ENCODE measurements at regions not wholly inside any gene's neighbourhood (a gene's known extent, or its start where the extent isn't known, plus 50 kb on each side); places are given as distances from the start of the nearest gene placed in this dataset.

DNA sequence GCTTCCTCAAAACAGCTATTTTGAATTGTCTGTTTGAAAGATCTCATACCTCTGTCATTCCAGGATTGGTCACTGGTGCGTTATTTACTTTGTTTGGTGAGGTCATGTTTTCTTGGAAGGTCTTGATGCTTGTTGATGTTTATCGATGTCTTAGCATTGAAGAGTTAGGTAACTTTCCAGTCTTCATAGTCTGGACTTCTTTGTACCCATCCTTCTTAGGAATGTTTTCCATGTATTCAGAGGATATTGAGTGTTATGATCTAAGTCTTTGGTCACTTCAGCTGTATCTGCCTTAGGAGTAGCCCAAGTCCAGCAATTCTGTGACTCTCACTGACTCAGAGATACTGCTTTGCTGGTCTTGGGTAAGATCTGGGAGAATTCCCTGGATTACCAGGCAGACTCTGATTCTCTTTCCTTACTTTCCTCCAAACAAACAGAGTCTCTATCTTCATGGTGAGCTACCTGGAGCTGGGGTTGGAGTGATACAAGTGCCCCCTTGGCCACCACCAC is 398.6 kb downstream of the ZIC4 start:
- no peak overlapping the region for H3K4me3 ChIP-seq (ENCODE audit: low read depth, low read length)
- DNase-seq (ENCODE audit: low read depth) = no peak
- TF ChIP-seq, protein P1, sequence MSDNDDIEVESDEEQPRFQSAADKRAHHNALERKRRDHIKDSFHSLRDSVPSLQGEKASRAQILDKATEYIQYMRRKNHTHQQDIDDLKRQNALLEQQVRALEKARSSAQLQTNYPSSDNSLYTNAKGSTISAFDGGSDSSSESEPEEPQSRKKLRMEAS (IDR thresholded peaks at IDR 0.05; ENCODE audit: low read depth, low read length) = no peak
- TF ChIP-seq POLR2A (IDR thresholded peaks at IDR 0.05; ENCODE audit: extremely low read depth, insufficient read length) (no peak), MYC (IDR thresholded peaks at IDR 0.05; ENCODE audit: low read depth, low read length) (no peak)
- TF ChIP-seq, protein P2, sequence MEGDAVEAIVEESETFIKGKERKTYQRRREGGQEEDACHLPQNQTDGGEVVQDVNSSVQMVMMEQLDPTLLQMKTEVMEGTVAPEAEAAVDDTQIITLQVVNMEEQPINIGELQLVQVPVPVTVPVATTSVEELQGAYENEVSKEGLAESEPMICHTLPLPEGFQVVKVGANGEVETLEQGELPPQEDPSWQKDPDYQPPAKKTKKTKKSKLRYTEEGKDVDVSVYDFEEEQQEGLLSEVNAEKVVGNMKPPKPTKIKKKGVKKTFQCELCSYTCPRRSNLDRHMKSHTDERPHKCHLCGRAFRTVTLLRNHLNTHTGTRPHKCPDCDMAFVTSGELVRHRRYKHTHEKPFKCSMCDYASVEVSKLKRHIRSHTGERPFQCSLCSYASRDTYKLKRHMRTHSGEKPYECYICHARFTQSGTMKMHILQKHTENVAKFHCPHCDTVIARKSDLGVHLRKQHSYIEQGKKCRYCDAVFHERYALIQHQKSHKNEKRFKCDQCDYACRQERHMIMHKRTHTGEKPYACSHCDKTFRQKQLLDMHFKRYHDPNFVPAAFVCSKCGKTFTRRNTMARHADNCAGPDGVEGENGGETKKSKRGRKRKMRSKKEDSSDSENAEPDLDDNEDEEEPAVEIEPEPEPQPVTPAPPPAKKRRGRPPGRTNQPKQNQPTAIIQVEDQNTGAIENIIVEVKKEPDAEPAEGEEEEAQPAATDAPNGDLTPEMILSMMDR (IDR thresholded peaks at IDR 0.05; ENCODE audit: low read depth, low read length) = no peak

DNA sequence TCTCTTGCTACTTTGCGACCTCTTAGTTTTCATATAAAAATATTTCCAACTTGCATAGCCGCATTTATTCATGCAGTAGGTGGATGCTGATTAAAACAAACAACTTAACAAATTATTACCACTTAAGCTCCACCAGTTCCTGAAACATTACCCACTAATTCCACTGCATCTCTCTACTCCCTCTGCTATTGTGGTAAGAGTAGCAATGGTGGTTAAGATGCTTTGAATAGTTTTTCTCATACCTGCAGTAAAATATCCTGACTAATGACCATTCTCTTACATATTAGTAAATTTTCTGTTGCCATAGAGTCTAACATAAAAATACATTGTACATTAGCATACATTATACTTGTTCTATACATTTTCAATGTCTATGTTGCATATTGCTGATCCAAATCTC is 397.6 kb upstream of the PLSCR5 start:
- no peak overlapping the region for H3K4me3 ChIP-seq (ENCODE audit: low read depth, low read length)
- DNase-seq (ENCODE audit: low read depth) = no peak
- no peak for TF ChIP-seq POLR2A (IDR thresholded peaks at IDR 0.05; ENCODE audit: extremely low read depth, insufficient read length)
- no peak for TF ChIP-seq MYC (IDR thresholded peaks at IDR 0.05; ENCODE audit: low read depth, low read length)
- TF ChIP-seq, protein P2 (IDR thresholded peaks at IDR 0.05; ENCODE audit: low read depth, low read length) = no peak
- TF ChIP-seq, protein P1 (IDR thresholded peaks at IDR 0.05; ENCODE audit: low read depth, low read length) = no peak

DNA sequence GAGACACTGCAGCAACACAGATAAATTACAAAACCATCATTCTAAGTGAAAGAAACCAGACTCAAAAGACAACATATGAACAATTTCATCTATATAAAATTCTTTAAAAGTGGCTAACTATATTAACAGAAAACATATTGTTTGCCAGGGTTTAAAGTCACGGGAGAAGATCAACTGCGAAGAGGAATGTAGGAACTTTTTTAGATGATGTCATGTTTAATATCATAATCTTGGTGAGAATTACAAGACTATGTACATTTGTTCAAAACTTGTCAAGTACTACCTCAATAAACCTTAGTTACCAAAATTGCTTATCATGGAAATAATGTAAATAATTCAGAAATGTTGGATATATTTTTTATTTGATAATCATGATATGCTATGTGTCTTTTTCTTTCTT is 395.1 kb upstream of the PLSCR5 start:
- DNase-seq (ENCODE audit: low read depth) = no peak
- no peak overlapping the region for H3K4me3 ChIP-seq (ENCODE audit: low read depth, low read length)
- TF ChIP-seq, protein P2 (IDR thresholded peaks at IDR 0.05; ENCODE audit: low read depth, low read length) = no peak
- TF ChIP-seq, protein P1 (IDR thresholded peaks at IDR 0.05; ENCODE audit: low read depth, low read length) = no peak
- TF ChIP-seq MYC (IDR thresholded peaks at IDR 0.05; ENCODE audit: low read depth, low read length) = no peak
- no peak for TF ChIP-seq POLR2A (IDR thresholded peaks at IDR 0.05; ENCODE audit: extremely low read depth, insufficient read length)

DNA sequence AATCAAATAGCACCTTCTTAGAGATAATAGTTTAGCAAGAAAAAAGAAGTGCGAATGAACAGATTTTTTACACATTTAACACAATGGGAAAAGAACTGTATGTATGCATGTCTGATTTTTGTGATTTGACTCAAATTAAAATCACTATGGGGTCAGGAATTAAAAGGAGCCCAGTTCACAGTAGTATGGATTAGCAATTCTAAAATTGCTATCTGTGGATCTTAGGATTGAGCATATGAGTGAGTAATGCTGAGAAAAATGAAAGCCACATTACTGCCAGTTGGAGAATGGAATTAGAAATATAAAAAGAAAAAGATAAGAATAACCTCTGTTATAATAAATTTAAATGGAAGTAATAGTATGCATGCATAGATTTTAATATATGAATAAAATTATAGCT is 386.8 kb upstream of the PLSCR5 start:
- TF ChIP-seq POLR2A (IDR thresholded peaks at IDR 0.05; ENCODE audit: extremely low read depth, insufficient read length) (no peak), MYC (IDR thresholded peaks at IDR 0.05; ENCODE audit: low read depth, low read length) (no peak)
- TF ChIP-seq, protein P2 (IDR thresholded peaks at IDR 0.05; ENCODE audit: low read depth, low read length) = no peak
- TF ChIP-seq, protein P1 (IDR thresholded peaks at IDR 0.05; ENCODE audit: low read depth, low read length) = no peak
- DNase-seq (ENCODE audit: low read depth) = no peak
- no peak overlapping the region for H3K4me3 ChIP-seq (ENCODE audit: low read depth, low read length)

DNA sequence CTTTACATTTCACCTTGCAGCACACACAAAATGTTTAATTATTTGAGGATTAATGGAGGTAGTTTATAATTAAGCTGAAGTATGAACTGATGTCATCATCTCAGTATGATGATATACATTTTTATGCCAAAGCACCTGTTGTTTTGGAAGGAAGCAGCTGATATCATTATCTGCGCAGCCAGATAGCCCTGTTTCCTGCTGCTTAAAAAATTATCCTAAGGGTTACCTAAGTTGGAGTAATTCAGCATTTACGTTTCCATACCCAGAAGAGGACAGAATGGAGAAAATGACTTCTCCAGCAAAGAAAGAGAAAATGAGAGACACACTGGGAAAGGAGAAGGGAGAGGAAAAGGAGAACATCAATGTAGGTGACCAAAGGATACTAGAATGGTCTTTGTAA is 370.3 kb upstream of the PLSCR5 start:
- DNase-seq (ENCODE audit: low read depth) = no peak
- no peak overlapping the region for H3K4me3 ChIP-seq (ENCODE audit: low read depth, low read length)
- TF ChIP-seq POLR2A (IDR thresholded peaks at IDR 0.05; ENCODE audit: extremely low read depth, insufficient read length) (no peak), MYC (IDR thresholded peaks at IDR 0.05; ENCODE audit: low read depth, low read length) (no peak)
- TF ChIP-seq, protein P2 (IDR thresholded peaks at IDR 0.05; ENCODE audit: low read depth, low read length) = no peak
- TF ChIP-seq, protein P1 (IDR thresholded peaks at IDR 0.05; ENCODE audit: low read depth, low read length) = no peak
